HepG2 (cell line): ENCODE measurements at regions not wholly inside any gene's neighbourhood (a gene's known extent, or its start where the extent isn't known, plus 50 kb on each side); places are given as distances from the start of the nearest gene placed in this dataset.

ENCODE experiments used
- ATAC-seq: fragments of 200-7000 bp; cut with Tn5 transposase; 3 replicates; pipeline ENCODE4 v1.9.1; 2020; ENCODE audit warnings: mild to moderate bottlenecking, moderate library complexity
- BruUV-seq: library from RNA; stranded (reverse); fragments of 400-500 nt; replicated peaks from 2 replicates; lab custom pipeline; 2021; lab: Mats Ljungman, UMichigan
- CTCF ChIA-PET: fragments of 300-600 bp; formaldehyde crosslinking; extraction: SDS; loops from one replicate; lab custom pipeline; 2021; ENCODE audit warnings: low total read pairs, inconsistent platforms, low intra/inter-chr PET ratio; lab: Yijun Ruan, JAX
- POLR2A ChIA-PET: fragments of 350-600 bp; sonication (Branson Sonifier 250); formaldehyde crosslinking; loops from one replicate; lab custom pipeline; 2020; ENCODE audit warnings: antibody characterized with exemption, inconsistent platforms; lab: Yijun Ruan, JAX
- DNase-seq: peaks from one replicate; pipeline ENCODE4 v3.0.0-alpha.2; 2015; ENCODE audit warnings: low spot score
- FAIRE-seq: peaks from 3 replicates; lab custom pipeline; 2011; peaks lifted over from hg19 to GRCh38; lab: Jason Lieb, UNC
- H2AFZ ChIP-seq: one replicate; pipeline ENCODE4 v1.6.1; 2011; ENCODE audit warnings: low read length, inconsistent platforms
- H3K27ac ChIP-seq: fragments of 300-600 bp; 3 replicates; pipeline ENCODE4 v1.8.0; 2011; ENCODE audit warnings: mixed run types, mild to moderate bottlenecking, mixed read lengths, low read length, inconsistent platforms; ENCODE audit not compliant: insufficient read depth; ENCODE audit errors: extremely low read length
- H3K27me3 ChIP-seq, 2 experiments: fragments of 200-600 bp in 1 of 2; 2 replicates in 1 of 2; 3 replicates in 1 of 2; pipeline versions ENCODE4 v1.6.0 to v1.8.0; 2011; ENCODE audit warnings: low read length in 2 of 2, mild to moderate bottlenecking in 2 of 2, moderate library complexity in 2 of 2, inconsistent platforms in 1 of 2; ENCODE audit not compliant: insufficient read depth in 2 of 2, control insufficient read depth in 1 of 2
- H3K36me3 ChIP-seq, 2 experiments: fragments of 200-600 bp in 1 of 2; replicated peaks in 1 of 2; 2 replicates in 1 of 2; 3 replicates in 1 of 2; pipeline versions ENCODE4 v1.5.1 to v1.8.0; 2011; ENCODE audit warnings: low read length in 2 of 2, inconsistent platforms in 1 of 2; ENCODE audit not compliant: insufficient read depth in 2 of 2, control insufficient read depth in 1 of 2
- H3K4me1 ChIP-seq: 2 replicates; pipeline ENCODE4 v1.5.1; 2012; ENCODE audit warnings: low read length, inconsistent platforms; ENCODE audit not compliant: insufficient read depth
- H3K4me2 ChIP-seq: 2 replicates; pipeline ENCODE4 v1.6.0; 2011; ENCODE audit warnings: low read depth, low read length, inconsistent platforms
- H3K4me3 ChIP-seq, 3 experiments: fragments of 200-600 bp in 1 of 3; sonication (generic), shearing (Covaris generic) in 1 of 3; replicated peaks in 1 of 3; 2 replicates each; pipeline ENCODE4 v1.5.1; 2011 to 2016; ENCODE audit warnings: low read length in 3 of 3, inconsistent platforms in 2 of 3, low read depth in 2 of 3, mild to moderate bottlenecking in 2 of 3, control low read depth in 1 of 3, mixed read lengths in 1 of 3; ENCODE audit not compliant: insufficient read depth in 1 of 3
- H3K79me2 ChIP-seq: one replicate; pipeline ENCODE4 v1.6.1; 2011; ENCODE audit warnings: low read length, inconsistent platforms; ENCODE audit not compliant: insufficient read depth
- H3K9ac ChIP-seq: 2 replicates; pipeline ENCODE4 v1.6.0; 2011; ENCODE audit warnings: mild to moderate bottlenecking, low read depth, low read length, inconsistent platforms; ENCODE audit not compliant: insufficient read depth
- H3K9me3 ChIP-seq: 2 replicates; pipeline ENCODE4 v1.5.1; 2012; ENCODE audit warnings: mild to moderate bottlenecking, low read length
- H4K20me1 ChIP-seq: 2 replicates; pipeline ENCODE4 v1.6.0; 2011; ENCODE audit warnings: inconsistent platforms, mild to moderate bottlenecking, low read length, moderate library complexity; ENCODE audit not compliant: insufficient read depth
- AHR ChIP-seq: IDR thresholded peaks from 2 replicates; pipeline ENCODE4 v1.6.1; 2018; ENCODE audit warnings: missing genetic modification reagents, missing compliant biosample characterization
- ELF4 ChIP-seq: sonication (generic); formaldehyde crosslinking; IDR thresholded peaks from 2 replicates; pipeline ENCODE4 v1.5.0; 2020; ENCODE audit warnings: missing genetic modification reagents, mild to moderate bottlenecking, moderate library complexity, borderline replicate concordance
- ZNF549 ChIP-seq: sonication (generic); formaldehyde crosslinking; IDR thresholded peaks from 2 replicates; pipeline ENCODE4 v1.5.0; 2020; ENCODE audit warnings: missing genetic modification reagents
- ZNF619 ChIP-seq: sonication (generic); formaldehyde crosslinking; IDR thresholded peaks from 2 replicates; pipeline ENCODE4 v1.4.0; 2020; ENCODE audit warnings: mild to moderate bottlenecking, missing genetic modification reagents
- ZNF737 ChIP-seq: sonication (generic); formaldehyde crosslinking; IDR thresholded peaks from 2 replicates; pipeline ENCODE4 v1.5.0; 2020; ENCODE audit warnings: missing genetic modification reagents, mild to moderate bottlenecking, borderline replicate concordance
- WGBS: methylation state at CpG from one replicate; pipeline ENCODE4 v1.1.6; 2017; ENCODE audit warnings: low lambda C conversion rate; 5-methylcytosine and 5-hydroxymethylcytosine counted together
- in situ Hi-C: cut with HindIII; loops from 2 replicates; pipeline ENCODE4 v1.10.0; 2017; ENCODE audit warnings: low pct_unique_long_range_greater_than_20kb; ENCODE audit not compliant: extremely low pct_ligation_motif_present
- intact Hi-C: fragments of 100-400 bp; cut with micrococcal nuclease; formaldehyde crosslinking; loops from one replicate; pipeline ENCODE4 v1.10.0; 2022; ENCODE audit not compliant: unreplicated experiment
- TF ChIP-seq, protein P1 (sequence below), 2 experiments: fragments of 450-650 bp in 1 of 2; sonication (generic) in 1 of 2; formaldehyde crosslinking; IDR thresholded peaks; 2 replicates each; pipeline versions ENCODE4 v1.5.0 to v1.8.0; 2020 to 2022; ENCODE audit warnings: mild to moderate bottlenecking in 1 of 2, missing genetic modification reagents in 1 of 2
- TF ChIP-seq, protein P2 (sequence below): sonication (generic); formaldehyde crosslinking; IDR thresholded peaks from 2 replicates; pipeline ENCODE4 v1.8.0; 2022; ENCODE audit warnings: mild to moderate bottlenecking, missing genetic modification reagents; ENCODE audit not compliant: insufficient replicate concordance

DNA sequence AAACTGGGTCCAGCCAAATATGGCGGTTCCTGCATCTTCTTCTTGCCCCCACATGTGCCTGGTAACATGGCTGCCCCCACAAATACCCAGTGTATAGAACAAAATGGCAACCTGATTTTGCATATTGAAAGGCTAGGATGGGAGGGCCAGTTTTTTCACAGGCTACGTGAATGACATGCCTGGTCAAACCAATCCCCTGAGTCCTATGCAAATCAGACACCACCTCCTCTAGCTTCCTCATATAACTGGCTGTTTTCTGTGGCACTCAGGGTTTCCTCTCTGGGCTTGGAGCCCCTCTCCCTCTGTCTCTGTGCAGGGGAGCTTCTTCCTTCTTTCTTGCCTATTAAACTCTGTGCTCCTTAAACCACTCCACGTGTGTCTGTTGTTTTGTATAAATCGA, 372.1 kb downstream of the KIF16B start:
- Histone ChIP-seq H2AFZ (no peak overlapping the region), H3K27ac (no peak overlapping the region), H3K4me3 (no peak overlapping the region), H3K79me2 (no peaks in the 10 kb centered on the region), H3K27me3 (no peaks in the 10 kb centered on the region), H4K20me1 (no peaks in the 10 kb centered on the region), H3K4me2 (peak overlapping the region; percentile 9), H3K9ac (no peak overlapping the region), H3K4me1 (no peaks in the 10 kb centered on the region), H3K9me3 (no peaks in the 10 kb centered on the region), H3K36me3 (no peaks in the 10 kb centered on the region)
- BruUV-seq, result no TSS peak
- TF ChIP-seq ZNF737 (no peak), ZNF619 (CRISPR knock-in tag) (no peak), ELF4 (CRISPR knock-in tag) (no peak), AHR (CRISPR knock-in tag) (no peak), ZNF549 (CRISPR knock-in tag) (no peak)
- TF ChIP-seq, protein P1, sequence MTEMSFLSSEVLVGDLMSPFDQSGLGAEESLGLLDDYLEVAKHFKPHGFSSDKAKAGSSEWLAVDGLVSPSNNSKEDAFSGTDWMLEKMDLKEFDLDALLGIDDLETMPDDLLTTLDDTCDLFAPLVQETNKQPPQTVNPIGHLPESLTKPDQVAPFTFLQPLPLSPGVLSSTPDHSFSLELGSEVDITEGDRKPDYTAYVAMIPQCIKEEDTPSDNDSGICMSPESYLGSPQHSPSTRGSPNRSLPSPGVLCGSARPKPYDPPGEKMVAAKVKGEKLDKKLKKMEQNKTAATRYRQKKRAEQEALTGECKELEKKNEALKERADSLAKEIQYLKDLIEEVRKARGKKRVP (CRISPR knock-in tag; IDR thresholded peaks at IDR 0.05), result no peak
- 36% methylated on average over 4 of the region's 4 CpGs for WGBS
- ATAC-seq, result no peak
- ChIA-PET CTCF (no interaction called here), POLR2A (no interaction called here)
- in situ Hi-C loops, result no loop called here
- intact Hi-C loops, result no loop called here
- no peak for FAIRE-seq
- DNase-seq, result no peak

DNA sequence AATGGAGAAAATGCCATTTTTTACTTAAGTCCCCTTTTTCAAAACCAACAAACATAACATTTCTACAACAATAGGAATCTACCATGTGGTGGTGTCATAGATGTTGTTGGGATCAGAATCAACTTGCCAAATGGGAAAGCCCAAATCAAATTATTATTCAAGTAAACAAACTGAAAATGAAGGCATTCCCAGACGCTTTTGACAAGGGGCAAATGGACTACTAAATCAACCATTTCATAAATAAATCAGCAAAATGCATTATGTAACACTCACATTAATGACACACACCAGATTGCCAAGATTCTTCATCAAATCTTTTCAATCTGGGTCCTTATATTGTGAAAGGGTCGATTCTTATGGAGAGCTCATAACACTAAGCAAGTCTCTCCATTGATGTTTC, 375.6 kb downstream of the KIF16B start:
- no TSS peak for BruUV-seq
- no peak for DNase-seq
- in situ Hi-C loops, result no loop called here
- TF ChIP-seq, protein P2, sequence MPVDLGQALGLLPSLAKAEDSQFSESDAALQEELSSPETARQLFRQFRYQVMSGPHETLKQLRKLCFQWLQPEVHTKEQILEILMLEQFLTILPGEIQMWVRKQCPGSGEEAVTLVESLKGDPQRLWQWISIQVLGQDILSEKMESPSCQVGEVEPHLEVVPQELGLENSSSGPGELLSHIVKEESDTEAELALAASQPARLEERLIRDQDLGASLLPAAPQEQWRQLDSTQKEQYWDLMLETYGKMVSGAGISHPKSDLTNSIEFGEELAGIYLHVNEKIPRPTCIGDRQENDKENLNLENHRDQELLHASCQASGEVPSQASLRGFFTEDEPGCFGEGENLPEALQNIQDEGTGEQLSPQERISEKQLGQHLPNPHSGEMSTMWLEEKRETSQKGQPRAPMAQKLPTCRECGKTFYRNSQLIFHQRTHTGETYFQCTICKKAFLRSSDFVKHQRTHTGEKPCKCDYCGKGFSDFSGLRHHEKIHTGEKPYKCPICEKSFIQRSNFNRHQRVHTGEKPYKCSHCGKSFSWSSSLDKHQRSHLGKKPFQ (CRISPR knock-in tag), result no peak
- 3% methylated on average over 2 of the region's 2 CpGs for WGBS
- Histone ChIP-seq H4K20me1 (no peaks in the 10 kb centered on the region), H3K4me3 (no peak overlapping the region), H3K27me3 (no peaks in the 10 kb centered on the region), H3K27ac (no peak overlapping the region), H3K79me2 (no peaks in the 10 kb centered on the region), H3K4me1 (no peaks in the 10 kb centered on the region), H2AFZ (no peak overlapping the region), H3K4me2 (no peak overlapping the region), H3K9ac (no peak overlapping the region), H3K36me3 (no peaks in the 10 kb centered on the region), H3K9me3 (no peaks in the 10 kb centered on the region)
- no peak for ATAC-seq
- no peak for FAIRE-seq
- intact Hi-C loops, result no loop called here
- ChIA-PET CTCF (no interaction called here), POLR2A (no interaction called here)
